Suprapubic skin (tissue), 4 donors: ENCODE measurements at regions not wholly inside any gene's neighbourhood (a gene's known extent, or its start where the extent isn't known, plus 50 kb on each side); places are given as distances from the start of the nearest gene placed in this dataset.

Experiments
- DNase-seq, 2 donors: peaks; one replicate each; pipeline ENCODE4 v3.0.0-alpha.2; 2019; ENCODE audit warnings: low spot score in 2 of 2
- H3K27ac ChIP-seq: fragments of 200-600 bp; sonication (generic); one replicate; pipeline ENCODE4 v1.5.1; 2019
- H3K27me3 ChIP-seq: fragments of 200-600 bp; sonication (generic); one replicate; pipeline ENCODE4 v1.5.1; 2019
- H3K36me3 ChIP-seq: fragments of 200-600 bp; sonication (generic); one replicate; pipeline ENCODE4 v1.5.1; 2019
- H3K4me1 ChIP-seq: fragments of 200-600 bp; sonication (generic); one replicate; pipeline ENCODE4 v1.5.1; 2019
- H3K4me3 ChIP-seq: fragments of 200-600 bp; sonication (generic); one replicate; pipeline ENCODE4 v1.5.1; 2019; ENCODE audit warnings: mild to moderate bottlenecking
- H3K9me3 ChIP-seq: fragments of 200-600 bp; sonication (generic); one replicate; pipeline ENCODE4 v1.5.1; 2019
- EP300 ChIP-seq: sonication (generic); formaldehyde crosslinking; IDR thresholded peaks from one replicate; pipeline ENCODE4 v1.6.1; 2017; ENCODE audit warnings: antibody characterized with exemption
- POLR2A ChIP-seq, 2 donors: fragments of 450-650 bp; IDR thresholded peaks; one replicate each; pipeline ENCODE4 v1.6.1; 2017; ENCODE audit warnings: antibody characterized with exemption in 2 of 2, mild to moderate bottlenecking in 2 of 2, moderate library complexity in 2 of 2
- POLR2AphosphoS5 ChIP-seq, 3 donors: sonication (generic); formaldehyde crosslinking; IDR thresholded peaks; one replicate each; pipeline ENCODE4 v1.6.1; 2017; ENCODE audit warnings: antibody characterized with exemption in 3 of 3
- WGBS: methylation state at CpG from one replicate; pipeline ENCODE4 v1.1.5; 2018; 5-methylcytosine and 5-hydroxymethylcytosine counted together
- TF ChIP-seq, protein P1 (sequence below), 2 donors: fragments of 200-600 bp in 1 of 2; fragments of 450-650 bp in 1 of 2; sonication (generic) in 1 of 2; IDR thresholded peaks; one replicate each; pipeline ENCODE4 v1.5.1; 2016 to 2019; ENCODE audit warnings: antibody characterized with exemption in 2 of 2, mild to moderate bottlenecking in 1 of 2, moderate library complexity in 1 of 2

DNA sequence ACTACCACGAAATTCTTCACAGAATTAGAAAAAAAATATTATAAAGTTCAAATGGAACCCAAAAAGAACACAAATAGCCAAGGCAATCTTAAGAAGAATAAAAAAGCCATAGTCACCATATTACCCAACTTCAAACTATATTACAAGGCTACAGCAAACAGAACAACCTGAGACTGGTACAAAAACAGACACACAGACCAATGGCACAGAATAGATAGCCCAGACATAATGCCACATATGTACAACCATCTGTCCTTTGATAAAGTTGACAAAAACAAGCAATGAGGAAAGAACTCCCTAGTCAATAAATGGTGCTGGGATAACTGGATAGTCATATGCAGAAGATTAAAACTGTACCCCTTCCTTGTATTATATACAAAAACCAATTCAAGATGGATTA lies 808.5 kb upstream of the ZWINT start:
- 0% methylated on average over 1 of the region's 1 CpG for WGBS
- H3K4me3 ChIP-seq, result no peak overlapping the region
- DNase-seq, result no peak
- no peaks in the 10 kb centered on the region for H3K4me1 ChIP-seq
- peaks cover 2% of the 10 kb centered on the region for H3K9me3 ChIP-seq
- H3K27me3 ChIP-seq, result no peaks in the 10 kb centered on the region
- TF ChIP-seq, protein P1, sequence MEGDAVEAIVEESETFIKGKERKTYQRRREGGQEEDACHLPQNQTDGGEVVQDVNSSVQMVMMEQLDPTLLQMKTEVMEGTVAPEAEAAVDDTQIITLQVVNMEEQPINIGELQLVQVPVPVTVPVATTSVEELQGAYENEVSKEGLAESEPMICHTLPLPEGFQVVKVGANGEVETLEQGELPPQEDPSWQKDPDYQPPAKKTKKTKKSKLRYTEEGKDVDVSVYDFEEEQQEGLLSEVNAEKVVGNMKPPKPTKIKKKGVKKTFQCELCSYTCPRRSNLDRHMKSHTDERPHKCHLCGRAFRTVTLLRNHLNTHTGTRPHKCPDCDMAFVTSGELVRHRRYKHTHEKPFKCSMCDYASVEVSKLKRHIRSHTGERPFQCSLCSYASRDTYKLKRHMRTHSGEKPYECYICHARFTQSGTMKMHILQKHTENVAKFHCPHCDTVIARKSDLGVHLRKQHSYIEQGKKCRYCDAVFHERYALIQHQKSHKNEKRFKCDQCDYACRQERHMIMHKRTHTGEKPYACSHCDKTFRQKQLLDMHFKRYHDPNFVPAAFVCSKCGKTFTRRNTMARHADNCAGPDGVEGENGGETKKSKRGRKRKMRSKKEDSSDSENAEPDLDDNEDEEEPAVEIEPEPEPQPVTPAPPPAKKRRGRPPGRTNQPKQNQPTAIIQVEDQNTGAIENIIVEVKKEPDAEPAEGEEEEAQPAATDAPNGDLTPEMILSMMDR (IDR thresholded peaks at IDR 0.05), result no peak
- TF ChIP-seq POLR2A (IDR thresholded peaks at IDR 0.05) (no peak), POLR2AphosphoS5 (IDR thresholded peaks at IDR 0.05) (no peak), EP300 (no peak)
- no peaks in the 10 kb centered on the region for H3K36me3 ChIP-seq
- no peak overlapping the region for H3K27ac ChIP-seq

DNA sequence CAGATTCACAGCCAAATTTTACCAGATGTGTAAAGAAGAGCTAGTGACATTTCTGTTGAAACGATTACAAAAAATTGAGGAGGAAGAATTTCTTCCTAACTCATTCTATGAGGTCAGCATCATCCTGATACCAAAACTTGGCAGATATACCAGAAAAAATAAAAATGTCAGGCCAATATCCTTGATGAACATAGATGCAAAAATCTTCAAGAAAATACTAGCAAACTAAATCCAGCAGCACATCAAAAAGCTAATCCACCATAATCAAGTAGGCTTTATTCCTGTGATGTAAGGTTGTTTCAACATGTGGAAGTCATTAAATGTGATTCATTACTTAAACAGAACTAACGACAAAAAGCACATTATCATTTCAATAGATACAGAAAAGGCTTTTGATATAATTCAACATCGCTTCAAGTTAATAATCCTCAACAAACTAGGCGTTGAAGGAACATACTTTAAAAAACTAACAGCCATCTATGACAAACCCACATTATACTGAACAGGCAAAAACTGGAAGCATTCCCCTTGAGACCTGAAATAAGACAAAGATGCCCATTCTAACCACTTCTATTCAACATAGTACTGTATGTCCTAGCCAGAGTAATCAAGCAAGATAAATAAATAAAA lies 807.7 kb upstream of the ZWINT start:
- no peaks in the 10 kb centered on the region for H3K36me3 ChIP-seq
- DNase-seq, result no peak
- H3K4me3 ChIP-seq, result no peak overlapping the region
- H3K9me3 ChIP-seq, result peaks cover 2% of the 10 kb centered on the region
- no peaks in the 10 kb centered on the region for H3K27me3 ChIP-seq
- H3K27ac ChIP-seq, result no peak overlapping the region
- TF ChIP-seq POLR2AphosphoS5 (IDR thresholded peaks at IDR 0.05) (no peak), EP300 (no peak), POLR2A (IDR thresholded peaks at IDR 0.05) (no peak)
- TF ChIP-seq, protein P1 (IDR thresholded peaks at IDR 0.05), result no peak
- no peaks in the 10 kb centered on the region for H3K4me1 ChIP-seq
- 33% methylated on average over 4 of the region's 4 CpGs for WGBS

DNA sequence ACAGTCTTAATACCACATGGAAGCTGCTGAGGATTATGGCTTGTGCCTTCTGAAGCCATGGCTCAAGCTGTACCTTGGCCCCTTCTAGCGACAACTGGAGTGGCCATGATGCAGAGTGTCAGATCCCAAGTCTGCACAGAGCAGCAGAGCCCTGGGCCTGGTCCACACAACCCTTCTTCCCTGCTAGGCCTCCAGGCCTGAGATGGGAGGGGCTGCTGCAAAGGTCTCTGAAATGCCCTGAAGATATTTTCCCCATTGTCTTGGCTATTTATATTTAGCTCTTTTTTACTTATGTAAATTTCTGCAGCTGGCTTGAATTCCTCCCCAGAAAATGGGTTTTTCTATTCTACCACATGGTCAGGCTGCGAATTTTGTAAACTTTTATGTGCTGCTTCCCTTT lies 804.6 kb upstream of the ZWINT start:
- no peak for TF ChIP-seq EP300
- TF ChIP-seq, protein P1 (IDR thresholded peaks at IDR 0.05), result no peak
- TF ChIP-seq POLR2AphosphoS5 (IDR thresholded peaks at IDR 0.05), result no peak
- TF ChIP-seq POLR2A (IDR thresholded peaks at IDR 0.05), result no peak
- DNase-seq, result no peak
- Histone ChIP-seq H3K9me3 (peaks cover 2% of the 10 kb centered on the region), H3K27ac (no peak overlapping the region), H3K27me3 (no peaks in the 10 kb centered on the region), H3K36me3 (no peaks in the 10 kb centered on the region), H3K4me3 (no peak overlapping the region), H3K4me1 (no peaks in the 10 kb centered on the region)
- WGBS, result 71% methylated on average over 2 of the region's 2 CpGs

DNA sequence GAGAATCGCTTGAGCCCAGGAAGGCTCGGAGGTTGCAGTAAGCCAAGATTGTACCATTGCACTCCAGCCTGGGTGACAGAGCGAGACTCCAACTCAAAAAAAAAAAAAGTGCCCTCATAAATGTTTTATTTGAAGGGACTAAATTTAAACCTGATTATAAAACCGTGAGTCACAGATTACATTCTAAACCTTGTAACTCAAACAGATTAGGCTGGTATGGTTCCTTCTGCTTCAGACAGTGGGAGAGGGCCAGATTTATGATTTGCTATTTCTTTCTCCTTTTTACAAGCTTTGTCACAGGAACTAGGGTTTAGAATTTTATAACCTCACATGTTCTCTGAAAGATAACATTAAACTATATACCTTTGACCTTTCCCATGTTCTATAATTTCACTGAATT lies 801.2 kb upstream of the ZWINT start:
- Histone ChIP-seq H3K4me1 (no peaks in the 10 kb centered on the region), H3K9me3 (peaks cover 2% of the 10 kb centered on the region), H3K27me3 (no peaks in the 10 kb centered on the region), H3K36me3 (no peaks in the 10 kb centered on the region), H3K4me3 (no peak overlapping the region), H3K27ac (no peak overlapping the region)
- DNase-seq, result no peak
- 81% methylated on average over 4 of the region's 4 CpGs for WGBS
- TF ChIP-seq POLR2AphosphoS5 (IDR thresholded peaks at IDR 0.05), result no peak
- TF ChIP-seq, protein P1 (IDR thresholded peaks at IDR 0.05), result no peak

DNA sequence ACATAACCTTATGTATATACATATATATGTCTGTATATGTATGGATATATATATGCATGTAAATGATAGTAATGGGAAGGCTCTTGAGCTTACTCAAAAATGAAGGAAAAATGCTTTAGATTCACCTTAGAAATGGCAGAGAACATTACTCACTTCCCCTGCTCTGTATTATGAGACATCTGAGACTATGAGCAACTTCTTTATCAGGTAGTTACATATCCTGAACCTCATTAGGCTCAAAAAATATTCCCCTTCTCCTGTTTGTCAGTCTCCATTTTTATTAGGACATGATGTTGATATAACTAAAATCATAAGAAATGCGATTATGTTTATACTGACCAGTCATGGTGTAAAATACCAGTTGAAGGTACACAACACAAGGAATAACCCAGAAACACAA lies 800.1 kb upstream of the ZWINT start:
- WGBS, result 96% methylated on average over 1 of the region's 1 CpG

More for the DNA sequence above, 800.1 kb upstream of the ZWINT start:
- DNase-seq, result no peak
- H3K4me3 ChIP-seq, result no peak overlapping the region
- TF ChIP-seq, protein P1 (IDR thresholded peaks at IDR 0.05), result no peak
- no peak for TF ChIP-seq POLR2AphosphoS5 (IDR thresholded peaks at IDR 0.05)
- TF ChIP-seq POLR2A (IDR thresholded peaks at IDR 0.05), result no peak
- no peak for TF ChIP-seq EP300
- peaks cover 2% of the 10 kb centered on the region for H3K9me3 ChIP-seq
- H3K4me1 ChIP-seq, result no peaks in the 10 kb centered on the region
- H3K27me3 ChIP-seq, result no peaks in the 10 kb centered on the region
- no peak overlapping the region for H3K27ac ChIP-seq
- no peaks in the 10 kb centered on the region for H3K36me3 ChIP-seq
